HL-60 (cell line): ENCODE measurements at regions not wholly inside any gene's neighbourhood (a gene's known extent, or its start where the extent isn't known, plus 50 kb on each side); places are given as distances from the start of the nearest gene placed in this dataset.
A peak's percentile ranks its signal among the peaks of the same experiment; 100 is the strongest.
"Not testable (repeated sequence)": the region's sequence is repeated elsewhere in the genome, so short reads cannot be mapped to it uniquely, and the experiment has no call there.

Experiments
- DNase-seq, 2 experiments: peaks; one replicate each; pipeline ENCODE4 v3.0.0-alpha.2; 2010 to 2020; ENCODE audit warnings: low read depth in 1 of 2, low spot score in 1 of 2
- H3K27ac ChIP-seq: fragments of 250-450 bp; sonication (Bioruptor Pico); replicated peaks from 2 replicates; pipeline ENCODE4 v1.5.1; 2020; ENCODE audit warnings: mild to moderate bottlenecking, moderate library complexity
- H3K27me3 ChIP-seq: fragments of 250-450 bp; sonication (Bioruptor Pico); 2 replicates; pipeline ENCODE4 v1.5.1; 2021; ENCODE audit warnings: mild to moderate bottlenecking, moderate library complexity; ENCODE audit not compliant: insufficient read depth, poor library complexity, severe bottlenecking
- H3K4me3 ChIP-seq: replicated peaks from 2 replicates; pipeline ENCODE4 v1.5.1; 2011; ENCODE audit warnings: mild to moderate bottlenecking, control low read depth, low read length; ENCODE audit not compliant: insufficient read depth
- GABPA ChIP-seq: IDR thresholded peaks from 2 replicates; pipeline ENCODE4 v1.6.1; 2012; ENCODE audit warnings: low read depth
- POLR2AphosphoS5 ChIP-seq: IDR thresholded peaks from 2 replicates; pipeline ENCODE4 v1.6.1; 2012; ENCODE audit warnings: low read depth
- SPI1 ChIP-seq: IDR thresholded peaks from 2 replicates; pipeline ENCODE4 v1.6.1; 2012; ENCODE audit warnings: low read depth, mild to moderate bottlenecking, borderline replicate concordance
- TF ChIP-seq, protein P1 (sequence below): IDR thresholded peaks from one replicate; pipeline ENCODE4 v1.5.1; 2011; ENCODE audit warnings: low read length, control low read depth, inconsistent platforms; ENCODE audit not compliant: insufficient read depth
- TF ChIP-seq, protein P2 (sequence below): IDR thresholded peaks from 2 replicates; pipeline ENCODE4 v1.6.1; 2012; ENCODE audit warnings: low read depth; ENCODE audit not compliant: insufficient replicate concordance

DNA sequence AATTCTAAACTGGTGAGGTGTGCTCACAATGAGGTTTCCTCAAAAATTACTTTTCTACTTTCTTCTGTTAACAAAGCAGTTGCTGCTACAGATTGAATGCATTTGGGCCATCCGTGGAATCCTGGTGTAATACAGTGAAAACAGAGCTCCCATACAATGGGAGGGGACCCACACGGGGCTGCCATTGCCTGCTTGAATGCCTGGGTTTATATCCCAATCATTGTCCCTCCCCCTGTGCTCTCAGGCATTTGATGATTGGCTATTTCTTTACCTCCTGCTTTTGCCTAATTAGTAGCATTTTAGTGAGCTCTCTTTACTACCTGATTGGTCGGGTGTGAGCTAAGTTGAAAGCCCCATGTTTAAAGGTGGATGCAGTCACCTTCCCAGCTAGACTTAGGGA is 52.9 kb upstream of the CSF1 start:
- H3K27me3 ChIP-seq, H3K4me3 ChIP-seq, DNase-seq, H3K27ac ChIP-seq: not testable (repeated sequence)

DNA sequence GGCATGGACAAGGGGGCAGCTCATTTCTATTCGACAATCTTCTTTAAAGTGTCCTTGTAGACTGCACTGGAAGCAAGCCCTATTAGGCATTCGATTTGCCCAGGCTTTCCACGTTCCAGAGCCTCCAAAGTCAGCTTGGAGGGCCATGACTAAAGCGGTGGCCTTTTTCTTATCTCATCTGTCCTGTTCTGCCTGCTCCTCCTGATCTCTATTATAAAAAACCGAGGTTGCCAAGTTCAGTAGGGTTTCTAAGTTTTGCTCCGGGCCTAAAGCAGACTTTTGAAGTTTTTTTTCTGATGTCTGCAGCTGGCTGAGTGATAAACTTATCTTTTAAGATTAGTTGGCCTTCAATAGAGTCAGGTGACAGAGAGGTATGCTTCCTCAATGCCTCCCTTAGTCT is 54.7 kb upstream of the CSF1 start:
- DNase-seq, H3K4me3 ChIP-seq, H3K27me3 ChIP-seq, H3K27ac ChIP-seq: not testable (repeated sequence)

DNA sequence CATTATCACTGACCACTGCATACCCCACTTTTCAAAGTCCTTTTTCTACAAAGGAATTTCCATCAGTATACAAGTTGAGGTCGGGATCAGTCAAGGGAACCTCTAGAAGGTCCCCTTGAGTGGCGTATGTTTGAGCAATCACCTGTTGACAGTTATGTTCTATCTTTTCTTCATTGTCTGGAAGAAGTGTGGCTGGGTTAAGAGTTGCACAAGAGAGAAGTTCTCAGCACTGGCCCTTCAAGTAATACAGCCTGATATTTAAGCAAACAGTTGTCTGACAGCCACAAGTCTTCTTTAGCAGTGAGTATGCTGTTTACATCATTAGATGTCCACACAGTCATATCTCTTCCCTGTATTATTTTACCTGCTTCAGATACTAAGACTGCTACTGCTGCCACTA is 56.7 kb upstream of the CSF1 start:
- peak; percentile 32 to 80 for DNase-seq

DNA sequence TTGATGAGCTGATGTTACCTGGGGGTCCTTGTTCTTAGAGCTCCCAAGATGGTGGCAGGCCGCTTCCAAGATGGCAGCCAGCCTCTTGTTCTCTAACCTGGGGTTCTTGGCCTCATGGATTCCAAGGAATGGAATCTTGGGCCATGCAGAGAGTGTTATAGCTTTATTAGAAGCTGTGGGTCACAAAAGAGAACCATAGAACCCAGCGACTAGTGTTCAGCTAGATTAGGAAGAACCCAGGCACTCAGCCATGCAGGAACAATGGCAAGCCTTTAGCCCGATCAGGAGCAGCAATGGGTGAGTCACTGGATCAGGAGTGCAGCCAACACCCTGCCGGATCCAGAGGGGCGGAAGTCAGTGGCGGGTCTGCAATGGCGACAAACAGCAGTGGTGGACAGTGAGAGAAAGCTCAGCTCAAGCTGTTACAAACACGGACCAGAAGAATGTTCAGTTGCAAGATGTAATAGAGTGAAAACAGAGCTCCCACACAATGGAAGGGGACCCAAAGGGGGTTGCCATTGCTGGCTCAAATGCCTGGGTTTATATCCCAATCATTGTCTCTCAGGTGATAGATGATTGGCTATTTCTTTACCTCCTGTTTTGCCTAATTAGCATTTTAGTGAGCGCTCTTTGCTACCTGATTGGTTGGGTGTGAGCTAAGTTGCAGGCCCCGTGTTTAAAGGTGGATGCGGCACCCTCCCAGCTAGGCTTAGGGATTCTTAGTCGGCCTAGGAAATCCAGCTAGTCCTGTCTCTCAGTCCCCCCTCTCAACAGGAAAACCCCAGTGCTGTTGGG is 58.2 kb upstream of the CSF1 start:
- H3K4me3 ChIP-seq, DNase-seq, H3K27ac ChIP-seq, H3K27me3 ChIP-seq: not testable (repeated sequence)

More for the DNA sequence above, 56.7 kb upstream of the CSF1 start:
- not testable (repeated sequence) for H3K27me3 ChIP-seq, H3K4me3 ChIP-seq
- peak overlapping the region; percentile 45 for H3K27ac ChIP-seq

DNA sequence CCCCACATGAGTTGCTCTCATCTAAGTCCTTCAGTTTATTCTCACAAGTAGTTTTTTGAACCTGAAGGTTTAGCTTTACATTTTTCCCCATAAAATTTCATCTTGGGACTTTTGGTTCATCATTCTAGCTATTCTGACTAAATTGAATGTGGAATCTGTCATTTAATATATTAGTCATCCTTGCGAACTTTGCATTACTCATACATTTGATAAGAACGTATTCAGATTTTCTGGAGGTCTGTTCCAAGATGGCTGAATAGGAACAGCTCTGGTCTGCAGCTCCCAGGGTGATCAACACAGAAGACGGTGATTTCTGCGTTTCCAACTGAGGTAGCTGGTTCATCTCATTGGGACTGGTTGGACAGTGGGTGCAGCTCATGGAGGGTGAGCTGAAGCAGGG is 59.8 kb upstream of the CSF1 start:
- no peak overlapping the region for H3K4me3 ChIP-seq
- no peak for DNase-seq
- no peak overlapping the region for H3K27ac ChIP-seq
- H3K27me3 ChIP-seq = no peaks in the 10 kb centered on the region
- TF ChIP-seq, protein P1, sequence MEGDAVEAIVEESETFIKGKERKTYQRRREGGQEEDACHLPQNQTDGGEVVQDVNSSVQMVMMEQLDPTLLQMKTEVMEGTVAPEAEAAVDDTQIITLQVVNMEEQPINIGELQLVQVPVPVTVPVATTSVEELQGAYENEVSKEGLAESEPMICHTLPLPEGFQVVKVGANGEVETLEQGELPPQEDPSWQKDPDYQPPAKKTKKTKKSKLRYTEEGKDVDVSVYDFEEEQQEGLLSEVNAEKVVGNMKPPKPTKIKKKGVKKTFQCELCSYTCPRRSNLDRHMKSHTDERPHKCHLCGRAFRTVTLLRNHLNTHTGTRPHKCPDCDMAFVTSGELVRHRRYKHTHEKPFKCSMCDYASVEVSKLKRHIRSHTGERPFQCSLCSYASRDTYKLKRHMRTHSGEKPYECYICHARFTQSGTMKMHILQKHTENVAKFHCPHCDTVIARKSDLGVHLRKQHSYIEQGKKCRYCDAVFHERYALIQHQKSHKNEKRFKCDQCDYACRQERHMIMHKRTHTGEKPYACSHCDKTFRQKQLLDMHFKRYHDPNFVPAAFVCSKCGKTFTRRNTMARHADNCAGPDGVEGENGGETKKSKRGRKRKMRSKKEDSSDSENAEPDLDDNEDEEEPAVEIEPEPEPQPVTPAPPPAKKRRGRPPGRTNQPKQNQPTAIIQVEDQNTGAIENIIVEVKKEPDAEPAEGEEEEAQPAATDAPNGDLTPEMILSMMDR = no peak
- no peak for TF ChIP-seq SPI1
- TF ChIP-seq, protein P2, sequence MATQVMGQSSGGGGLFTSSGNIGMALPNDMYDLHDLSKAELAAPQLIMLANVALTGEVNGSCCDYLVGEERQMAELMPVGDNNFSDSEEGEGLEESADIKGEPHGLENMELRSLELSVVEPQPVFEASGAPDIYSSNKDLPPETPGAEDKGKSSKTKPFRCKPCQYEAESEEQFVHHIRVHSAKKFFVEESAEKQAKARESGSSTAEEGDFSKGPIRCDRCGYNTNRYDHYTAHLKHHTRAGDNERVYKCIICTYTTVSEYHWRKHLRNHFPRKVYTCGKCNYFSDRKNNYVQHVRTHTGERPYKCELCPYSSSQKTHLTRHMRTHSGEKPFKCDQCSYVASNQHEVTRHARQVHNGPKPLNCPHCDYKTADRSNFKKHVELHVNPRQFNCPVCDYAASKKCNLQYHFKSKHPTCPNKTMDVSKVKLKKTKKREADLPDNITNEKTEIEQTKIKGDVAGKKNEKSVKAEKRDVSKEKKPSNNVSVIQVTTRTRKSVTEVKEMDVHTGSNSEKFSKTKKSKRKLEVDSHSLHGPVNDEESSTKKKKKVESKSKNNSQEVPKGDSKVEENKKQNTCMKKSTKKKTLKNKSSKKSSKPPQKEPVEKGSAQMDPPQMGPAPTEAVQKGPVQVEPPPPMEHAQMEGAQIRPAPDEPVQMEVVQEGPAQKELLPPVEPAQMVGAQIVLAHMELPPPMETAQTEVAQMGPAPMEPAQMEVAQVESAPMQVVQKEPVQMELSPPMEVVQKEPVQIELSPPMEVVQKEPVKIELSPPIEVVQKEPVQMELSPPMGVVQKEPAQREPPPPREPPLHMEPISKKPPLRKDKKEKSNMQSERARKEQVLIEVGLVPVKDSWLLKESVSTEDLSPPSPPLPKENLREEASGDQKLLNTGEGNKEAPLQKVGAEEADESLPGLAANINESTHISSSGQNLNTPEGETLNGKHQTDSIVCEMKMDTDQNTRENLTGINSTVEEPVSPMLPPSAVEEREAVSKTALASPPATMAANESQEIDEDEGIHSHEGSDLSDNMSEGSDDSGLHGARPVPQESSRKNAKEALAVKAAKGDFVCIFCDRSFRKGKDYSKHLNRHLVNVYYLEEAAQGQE = no peak
- no peak for TF ChIP-seq GABPA
- no peak for TF ChIP-seq POLR2AphosphoS5

DNA sequence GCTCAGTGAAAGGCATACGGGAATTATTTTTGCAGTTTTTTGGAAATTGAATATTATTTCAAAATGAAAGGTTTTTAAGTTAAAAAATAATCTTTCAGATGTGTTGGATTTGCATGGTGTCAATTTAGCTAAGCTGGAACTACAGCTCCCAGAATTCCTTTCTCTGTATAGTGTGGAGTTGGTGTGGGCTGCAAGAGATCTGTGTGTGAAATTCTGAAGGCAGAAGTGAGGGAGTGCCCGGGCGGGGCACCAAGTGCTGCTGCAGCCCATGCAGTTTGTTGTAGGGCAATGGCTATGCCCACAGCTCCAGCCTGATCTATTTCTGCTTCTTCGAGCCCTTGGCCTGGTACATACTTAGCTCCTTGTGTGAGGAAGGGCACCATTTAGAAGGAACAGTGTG is 60.5 kb upstream of the CSF1 start:
- Histone ChIP-seq H3K27me3 (no peaks in the 10 kb centered on the region), H3K4me3 (no peak overlapping the region), H3K27ac (no peak overlapping the region)
- DNase-seq = no peak
- TF ChIP-seq, protein P2 = no peak
- TF ChIP-seq, protein P1 = no peak
- TF ChIP-seq POLR2AphosphoS5 = no peak
